Bronchial epithelial cell (primary cell): ENCODE measurements at regions not wholly inside any gene's neighbourhood (a gene's known extent, or its start where the extent isn't known, plus 50 kb on each side); places are given as distances from the start of the nearest gene placed in this dataset.
A peak's percentile ranks its signal among the peaks of the same experiment; 100 is the strongest.

ENCODE experiments used
- DNase-seq: peaks from one replicate; pipeline ENCODE4 v3.0.0-alpha.2; 2010; ENCODE audit warnings: low read depth
- FAIRE-seq: peaks from 2 replicates; lab custom pipeline; 2011; peaks lifted over from hg19 to GRCh38; lab: Jason Lieb, UNC
- H3K27me3 ChIP-seq: 2 replicates; pipeline ENCODE4 v1.5.1; 2011; ENCODE audit warnings: low read length; ENCODE audit not compliant: control insufficient read depth, insufficient read depth
- H3K36me3 ChIP-seq: 2 replicates; pipeline ENCODE4 v1.5.1; 2011; ENCODE audit warnings: low read length; ENCODE audit not compliant: control insufficient read depth, insufficient read depth
- H3K4me3 ChIP-seq: 2 replicates; pipeline ENCODE4 v1.5.1; 2011; ENCODE audit warnings: mild to moderate bottlenecking, low read depth, low read length, control low read depth
- CTCF ChIP-seq: IDR thresholded peaks from 2 replicates; pipeline ENCODE4 v1.5.1; 2011; ENCODE audit warnings: mild to moderate bottlenecking, moderate library complexity, low read length, control low read depth, inconsistent platforms; ENCODE audit not compliant: insufficient read depth, severe bottlenecking

GRCh38 chr11:95569207-95569606, 220.4 kb downstream of the FAM76B start:
- FAIRE-seq: no peak
- TF ChIP-seq CTCF: no peak
- no peak for DNase-seq

DNA sequence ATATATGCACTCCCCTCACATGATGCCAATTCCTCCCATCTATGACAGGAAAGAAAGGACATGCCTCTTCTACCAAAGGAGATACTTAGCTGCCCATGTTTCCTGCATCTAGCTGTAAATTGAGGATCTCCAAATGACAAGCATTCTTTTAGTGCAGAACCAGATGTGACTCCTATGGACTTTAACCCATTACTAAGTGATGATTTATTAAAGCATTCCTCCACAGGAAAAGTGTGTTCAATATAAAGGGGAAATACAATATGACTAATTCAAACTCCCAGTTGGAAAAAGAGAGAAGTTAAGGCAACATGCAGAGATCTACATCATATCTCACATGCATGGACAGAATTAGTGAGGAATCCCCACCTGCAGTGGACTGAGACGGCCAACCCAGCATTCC, 221.3 kb downstream of the FAM76B start:
- TF ChIP-seq CTCF: no peak
- DNase-seq (no peak), FAIRE-seq (peak; percentile 62)

More at GRCh38 chr11:95569207-95569606, 220.4 kb downstream of the FAM76B start:
- no peaks in the 10 kb centered on the region for H3K27me3 ChIP-seq
- no peak overlapping the region for H3K4me3 ChIP-seq
- no peaks in the 10 kb centered on the region for H3K36me3 ChIP-seq

DNA sequence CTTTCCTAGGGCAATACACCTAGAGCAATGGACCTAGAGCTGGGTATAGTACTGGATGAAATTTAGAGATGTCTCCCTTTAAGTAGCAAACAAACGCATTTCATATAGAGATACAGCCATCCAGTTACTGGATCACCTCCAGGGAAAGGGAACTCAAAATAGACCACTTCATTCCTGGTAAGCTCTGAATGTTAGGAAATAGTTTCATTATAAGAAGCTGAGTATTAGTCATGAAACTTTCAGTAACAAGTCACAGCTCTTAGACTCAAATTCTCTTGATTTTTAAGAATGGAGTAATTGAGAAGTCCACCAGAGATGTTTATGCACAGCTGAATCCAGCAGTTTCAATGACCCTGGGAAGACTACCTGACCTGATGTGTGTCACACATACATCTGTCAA, 221.9 kb downstream of the FAM76B start:
- Histone ChIP-seq H3K27me3 (no peaks in the 10 kb centered on the region), H3K36me3 (no peaks in the 10 kb centered on the region), H3K4me3 (no peak overlapping the region)
- no peak for TF ChIP-seq CTCF
- FAIRE-seq: no peak
- peak; percentile 22 for DNase-seq

More for the DNA sequence above, 221.3 kb downstream of the FAM76B start:
- H3K36me3 ChIP-seq: no peaks in the 10 kb centered on the region
- H3K4me3 ChIP-seq: no peak overlapping the region
- H3K27me3 ChIP-seq: no peaks in the 10 kb centered on the region

DNA sequence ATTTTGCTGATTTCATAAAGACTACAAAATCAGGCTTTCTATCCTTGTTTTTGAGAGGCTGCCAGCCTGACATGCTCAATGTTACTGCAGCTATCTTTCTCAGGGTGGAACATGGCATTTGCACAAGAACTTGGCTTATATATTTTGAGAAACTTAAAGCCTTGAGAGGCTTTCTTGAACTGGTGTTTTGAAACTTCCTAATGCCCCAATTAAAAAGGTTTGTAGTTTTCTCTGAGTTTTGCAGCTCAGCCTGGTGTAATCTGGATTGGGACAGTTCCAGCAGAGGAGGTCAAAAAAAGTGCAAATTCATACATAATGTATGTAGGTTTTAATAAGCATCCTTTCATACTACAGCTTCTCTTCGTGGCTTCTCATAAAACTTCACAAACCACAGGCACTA, 223.4 kb downstream of the FAM76B start:
- Histone ChIP-seq H3K27me3 (no peaks in the 10 kb centered on the region), H3K4me3 (no peak overlapping the region), H3K36me3 (no peaks in the 10 kb centered on the region)
- FAIRE-seq (no peak), DNase-seq (no peak)
- no peak for TF ChIP-seq CTCF

- TF ChIP-seq CTCF: no peak
- Histone ChIP-seq H3K4me3 (no peak overlapping the region), H3K27me3 (no peaks in the 10 kb centered on the region), H3K36me3 (no peaks in the 10 kb centered on the region)
- FAIRE-seq (no peak), DNase-seq (no peak)
Measured at GRCh38 chr11:95565724-95566141, 223.8 kb downstream of the FAM76B start.

GRCh38 chr11:95563859-95564258, 225.7 kb downstream of the FAM76B start:
- no peak for DNase-seq
- FAIRE-seq: no peak
- no peak for TF ChIP-seq CTCF

More at GRCh38 chr11:95563859-95564258, 225.7 kb downstream of the FAM76B start:
- Histone ChIP-seq H3K36me3 (no peaks in the 10 kb centered on the region), H3K4me3 (no peak overlapping the region), H3K27me3 (no peaks in the 10 kb centered on the region)
